Endothelial cell of umbilical vein (primary cell): ENCODE measurements at regions not wholly inside any gene's neighbourhood (a gene's known extent, or its start where the extent isn't known, plus 50 kb on each side); places are given as distances from the start of the nearest gene placed in this dataset.

ENCODE experiments used
- BruUV-seq: library from RNA; stranded (reverse); fragments of 400-500 nt; replicated peaks from 2 replicates; lab custom pipeline; 2021; lab: Mats Ljungman, UMichigan
- CTCF ChIA-PET: fragments of 300-600, 350-600 bp; sonication (Branson Sonifier 250); formaldehyde crosslinking; loops from one replicate; lab custom pipeline; 2021; ENCODE audit warnings: antibody characterized with exemption, inconsistent platforms; lab: Charles Lee
- POLR2A ChIA-PET: fragments of 300-600, 350-600 bp; sonication (Branson Sonifier 250); formaldehyde crosslinking; loops from one replicate; lab custom pipeline; 2021; ENCODE audit warnings: antibody characterized with exemption, inconsistent platforms; lab: Charles Lee
- DNase-seq: peaks from one replicate; pipeline ENCODE4 v3.0.0-alpha.2; 2011; ENCODE audit warnings: low read depth, low spot score
- FAIRE-seq: peaks from 2 replicates; lab custom pipeline; 2011; peaks lifted over from hg19 to GRCh38; lab: Jason Lieb, UNC
- H2AFZ ChIP-seq: 2 replicates; pipeline ENCODE4 v1.6.0; 2012; ENCODE audit warnings: low read depth, low read length, control low read depth, inconsistent platforms
- H3K27ac ChIP-seq: 2 replicates; pipeline ENCODE4 v1.5.1; 2011; ENCODE audit warnings: low read depth, mild to moderate bottlenecking, control low read depth, low read length, moderate library complexity; ENCODE audit not compliant: insufficient read depth
- H3K27me3 ChIP-seq, 2 experiments: 2 replicates each; pipeline versions ENCODE4 v1.6.0 to v1.6.1; 2011; ENCODE audit warnings: low read length in 2 of 2, mixed read lengths in 1 of 2; ENCODE audit not compliant: control insufficient read depth in 2 of 2, insufficient read depth in 2 of 2
- H3K36me3 ChIP-seq, 2 experiments: 2 replicates in 1 of 2; 3 replicates in 1 of 2; pipeline ENCODE4 v1.5.1; 2011; ENCODE audit warnings: low read length in 2 of 2, mild to moderate bottlenecking in 1 of 2, moderate library complexity in 1 of 2; ENCODE audit not compliant: control insufficient read depth in 2 of 2, insufficient read depth in 2 of 2; ENCODE audit errors: extremely low read depth in 1 of 2
- H3K4me1 ChIP-seq: 3 replicates; pipeline ENCODE4 v1.5.1; 2011; ENCODE audit warnings: mild to moderate bottlenecking, low read length; ENCODE audit not compliant: control insufficient read depth, insufficient read depth; ENCODE audit errors: extremely low read depth
- H3K4me2 ChIP-seq: 2 replicates; pipeline ENCODE4 v1.6.1; 2011; ENCODE audit warnings: low read length, control low read depth, mixed read lengths; ENCODE audit not compliant: insufficient read depth
- H3K4me3 ChIP-seq, 3 experiments: fragments of 200-600 bp in 1 of 3; sonication (generic), shearing (Covaris generic) in 1 of 3; replicated peaks in 1 of 3; 2 replicates each; pipeline ENCODE4 v1.5.1; 2011 to 2016; ENCODE audit warnings: control low read depth in 3 of 3, low read length in 3 of 3, mild to moderate bottlenecking in 2 of 3, inconsistent platforms in 1 of 3, low read depth in 1 of 3, moderate library complexity in 1 of 3; ENCODE audit not compliant: insufficient read depth in 1 of 3
- H3K79me2 ChIP-seq: 2 replicates; pipeline ENCODE4 v1.6.0; 2012; ENCODE audit warnings: low read length, inconsistent platforms; ENCODE audit not compliant: control insufficient read depth, insufficient read depth
- H3K9ac ChIP-seq: replicated peaks from 2 replicates; pipeline ENCODE3; 2011; ENCODE audit warnings: low read length, control low read depth; ENCODE audit not compliant: insufficient read depth; ENCODE audit errors: extremely low read depth
- H3K9me1 ChIP-seq: replicated peaks from 3 replicates; pipeline ENCODE4 v1.6.0; 2011; ENCODE audit warnings: mild to moderate bottlenecking, low read length; ENCODE audit not compliant: control insufficient read depth, insufficient read depth; ENCODE audit errors: extremely low read depth
- H3K9me3 ChIP-seq: replicated peaks from 2 replicates; pipeline ENCODE4 v1.5.1; 2012; ENCODE audit warnings: low read length, inconsistent platforms; ENCODE audit not compliant: control insufficient read depth, insufficient read depth
- H4K20me1 ChIP-seq: replicated peaks from 2 replicates; pipeline ENCODE3; 2011; ENCODE audit warnings: mild to moderate bottlenecking, low read length; ENCODE audit not compliant: control insufficient read depth, insufficient read depth; ENCODE audit errors: extremely low read depth
- EZH2 ChIP-seq: IDR thresholded peaks from 2 replicates; pipeline ENCODE4 v1.6.1; 2012; ENCODE audit warnings: borderline replicate concordance, low read depth, mild to moderate bottlenecking, moderate library complexity, low read length, inconsistent platforms; ENCODE audit not compliant: severe bottlenecking
- FOS ChIP-seq: IDR thresholded peaks from 2 replicates; pipeline ENCODE4 v1.6.1; 2011; ENCODE audit warnings: mild to moderate bottlenecking, low read length, moderate library complexity, borderline replicate concordance; ENCODE audit not compliant: insufficient read depth
- GATA2 ChIP-seq: IDR thresholded peaks from 2 replicates; pipeline ENCODE4 v1.7.0; 2011; ENCODE audit warnings: low read depth, mild to moderate bottlenecking, moderate library complexity, mixed read lengths, low read length; ENCODE audit not compliant: insufficient read length, insufficient read depth
- JUN ChIP-seq: IDR thresholded peaks from 2 replicates; pipeline ENCODE4 v1.6.1; 2011; ENCODE audit warnings: borderline replicate concordance, low read depth; ENCODE audit not compliant: insufficient read length, insufficient read depth
- MYC ChIP-seq: IDR thresholded peaks from one replicate; pipeline ENCODE4 v1.6.1; 2011; ENCODE audit warnings: mild to moderate bottlenecking, low read depth, low read length
- POLR2A ChIP-seq: IDR thresholded peaks from 2 replicates; pipeline ENCODE4 v1.6.1; 2012; ENCODE audit warnings: low read depth, mild to moderate bottlenecking, control low read depth, low read length
- POLR2AphosphoS5 ChIP-seq: IDR thresholded peaks from 2 replicates; pipeline ENCODE4 v1.6.1; 2012; ENCODE audit warnings: low read depth, mild to moderate bottlenecking, control low read depth, low read length, moderate library complexity; ENCODE audit not compliant: insufficient read depth
- dilution Hi-C: fragments of 300-500 bp; cut with MboI; formaldehyde crosslinking; loops from one replicate; pipeline ENCODE4 v1.15.0; 2019; ENCODE audit warnings: low sequenced_read_pairs; ENCODE audit not compliant: extremely low pct_ligation_motif_present
- intact Hi-C: fragments of 100-400 bp; cut with micrococcal nuclease; formaldehyde crosslinking; loops from one replicate; pipeline ENCODE4 v1.10.0; 2022
- TF ChIP-seq, protein P1 (sequence below): IDR thresholded peaks from 2 replicates; pipeline ENCODE4 v1.6.1; 2011; ENCODE audit not compliant: insufficient read depth, insufficient read length
- TF ChIP-seq, protein P2 (sequence below), 2 donors: IDR thresholded peaks; 1 replicate in 1 of 2; 2 replicates in 1 of 2; pipeline ENCODE4 v1.5.1; 2011; ENCODE audit warnings: low read length in 2 of 2, mild to moderate bottlenecking in 2 of 2, moderate library complexity in 2 of 2, control low read depth in 1 of 2, inconsistent platforms in 1 of 2, low read depth in 1 of 2; ENCODE audit not compliant: insufficient read depth in 1 of 2; ENCODE audit errors: extremely low read depth in 1 of 2

DNA sequence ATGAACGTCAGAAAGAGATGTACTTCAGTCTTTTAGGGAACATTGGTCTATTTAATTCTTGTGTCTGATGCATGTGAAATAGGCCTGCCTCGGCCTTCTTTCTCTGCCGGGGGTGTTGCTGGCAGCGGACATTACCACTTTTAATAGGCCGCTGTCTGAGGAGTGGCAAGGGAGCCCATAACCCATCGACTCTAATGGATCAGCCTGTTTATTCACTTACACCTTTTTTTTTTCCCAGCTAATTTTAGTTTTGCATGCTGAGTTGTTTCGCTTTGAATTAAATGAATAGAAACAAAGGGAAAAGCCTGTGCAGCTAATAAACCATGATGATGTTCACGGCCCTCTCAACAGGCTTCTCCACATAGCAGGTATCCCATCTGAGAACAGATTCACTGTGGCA is 78.4 kb downstream of the KCTD15 start:
- dilution Hi-C loops (no loop called here), intact Hi-C loops (no loop called here)
- BruUV-seq: no TSS peak
- H3K9ac ChIP-seq: no peak overlapping the region
- no peaks in the 10 kb centered on the region for H3K36me3 ChIP-seq
- H3K4me2 ChIP-seq: no peak overlapping the region
- ChIA-PET POLR2A (no interaction called here), CTCF (interaction anchor here (0.7 kb wide), 1 partner anchor 28 kb away, joined by 3 read pairs; no protein-coding TSS in a partner anchor)
- H3K79me2 ChIP-seq: no peaks in the 10 kb centered on the region
- H3K27me3 ChIP-seq: no peaks in the 10 kb centered on the region
- no peaks in the 10 kb centered on the region for H4K20me1 ChIP-seq
- no peak for FAIRE-seq
- DNase-seq: no peak
- peaks cover 8% of the 10 kb centered on the region for H3K4me1 ChIP-seq
- H3K27ac ChIP-seq: no peak overlapping the region
- no peak overlapping the region for H3K4me3 ChIP-seq
- H2AFZ ChIP-seq: no peak overlapping the region
- H3K9me1 ChIP-seq: no peaks in the 10 kb centered on the region
- no peaks in the 10 kb centered on the region for H3K9me3 ChIP-seq
- TF ChIP-seq POLR2A: no peak
- TF ChIP-seq JUN: no peak

DNA sequence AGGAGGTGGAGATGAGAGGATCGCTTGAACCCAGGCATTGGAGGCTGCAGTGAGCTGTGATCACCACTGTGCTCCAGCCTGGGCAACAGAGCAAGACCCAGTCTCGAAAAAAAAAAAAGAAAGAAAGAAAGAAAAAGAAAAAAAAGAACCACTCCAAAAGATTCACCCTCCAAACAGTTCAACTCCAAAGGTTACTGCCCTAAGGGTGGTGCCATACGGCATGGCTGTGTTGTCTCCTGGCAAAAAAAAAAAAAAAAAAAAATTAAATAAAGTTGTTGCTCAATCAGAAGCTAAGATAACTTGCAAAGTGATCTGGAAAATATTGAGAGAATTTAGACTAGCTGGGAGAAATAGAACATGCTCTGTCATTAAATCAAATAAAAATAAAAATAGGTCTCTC is 79.5 kb downstream of the KCTD15 start:
- no TSS peak for BruUV-seq
- POLR2A ChIA-PET: interaction anchor here (0.6 kb wide), 1 partner anchor 788 kb away, joined by 3 read pairs; no protein-coding TSS in a partner anchor
- Histone ChIP-seq H3K9me1 (no peaks in the 10 kb centered on the region), H3K9me3 (no peaks in the 10 kb centered on the region), H3K4me3 (no peak overlapping the region), H3K4me1 (peaks cover 9% of the 10 kb centered on the region), H3K27ac (no peak overlapping the region), H3K9ac (no peak overlapping the region), H3K4me2 (no peak overlapping the region), H3K79me2 (no peaks in the 10 kb centered on the region), H3K27me3 (no peaks in the 10 kb centered on the region), H4K20me1 (no peaks in the 10 kb centered on the region), H2AFZ (no peak overlapping the region), H3K36me3 (no peaks in the 10 kb centered on the region)
- intact Hi-C loops: no loop called here
- DNase-seq (no peak), FAIRE-seq (no peak)
- CTCF ChIA-PET: no interaction called here
- dilution Hi-C loops: no loop called here
- TF ChIP-seq POLR2A (no peak), GATA2 (no peak), EZH2 (no peak), MYC (no peak), JUN (no peak), FOS (no peak), POLR2AphosphoS5 (no peak)
- TF ChIP-seq, protein P1, sequence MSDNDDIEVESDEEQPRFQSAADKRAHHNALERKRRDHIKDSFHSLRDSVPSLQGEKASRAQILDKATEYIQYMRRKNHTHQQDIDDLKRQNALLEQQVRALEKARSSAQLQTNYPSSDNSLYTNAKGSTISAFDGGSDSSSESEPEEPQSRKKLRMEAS: no peak
- TF ChIP-seq, protein P2, sequence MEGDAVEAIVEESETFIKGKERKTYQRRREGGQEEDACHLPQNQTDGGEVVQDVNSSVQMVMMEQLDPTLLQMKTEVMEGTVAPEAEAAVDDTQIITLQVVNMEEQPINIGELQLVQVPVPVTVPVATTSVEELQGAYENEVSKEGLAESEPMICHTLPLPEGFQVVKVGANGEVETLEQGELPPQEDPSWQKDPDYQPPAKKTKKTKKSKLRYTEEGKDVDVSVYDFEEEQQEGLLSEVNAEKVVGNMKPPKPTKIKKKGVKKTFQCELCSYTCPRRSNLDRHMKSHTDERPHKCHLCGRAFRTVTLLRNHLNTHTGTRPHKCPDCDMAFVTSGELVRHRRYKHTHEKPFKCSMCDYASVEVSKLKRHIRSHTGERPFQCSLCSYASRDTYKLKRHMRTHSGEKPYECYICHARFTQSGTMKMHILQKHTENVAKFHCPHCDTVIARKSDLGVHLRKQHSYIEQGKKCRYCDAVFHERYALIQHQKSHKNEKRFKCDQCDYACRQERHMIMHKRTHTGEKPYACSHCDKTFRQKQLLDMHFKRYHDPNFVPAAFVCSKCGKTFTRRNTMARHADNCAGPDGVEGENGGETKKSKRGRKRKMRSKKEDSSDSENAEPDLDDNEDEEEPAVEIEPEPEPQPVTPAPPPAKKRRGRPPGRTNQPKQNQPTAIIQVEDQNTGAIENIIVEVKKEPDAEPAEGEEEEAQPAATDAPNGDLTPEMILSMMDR (IDR thresholded peaks at IDR 0.05; ENCODE audit: extremely low read depth in 1 of 2, insufficient read depth in 1 of 2, low read depth in 1 of 2, low read length in 2 of 2): no peak
